HFF-Myc (cell line): ENCODE measurements at regions not wholly inside any gene's neighbourhood (a gene's known extent, or its start where the extent isn't known, plus 50 kb on each side); places are given as distances from the start of the nearest gene placed in this dataset.

Source experiments
- DNase-seq: peaks from one replicate; pipeline ENCODE4 v3.0.0-alpha.2; 2011; ENCODE audit warnings: low read depth; ENCODE audit errors: extremely low read depth
- H3K4me3 ChIP-seq: replicated peaks from 2 replicates; pipeline ENCODE4 v1.5.1; 2011; ENCODE audit warnings: low read depth, mild to moderate bottlenecking, control low read depth, low read length
- TF ChIP-seq, protein P1 (sequence below): IDR thresholded peaks from 2 replicates; pipeline ENCODE4 v1.5.1; 2012; ENCODE audit warnings: mild to moderate bottlenecking, low read depth, low read length, control low read depth; ENCODE audit errors: missing control alignments

GRCh38 chr2:184119989-184120800, 478.1 kb upstream of the ZNF804A start:
- TF ChIP-seq, protein P1, sequence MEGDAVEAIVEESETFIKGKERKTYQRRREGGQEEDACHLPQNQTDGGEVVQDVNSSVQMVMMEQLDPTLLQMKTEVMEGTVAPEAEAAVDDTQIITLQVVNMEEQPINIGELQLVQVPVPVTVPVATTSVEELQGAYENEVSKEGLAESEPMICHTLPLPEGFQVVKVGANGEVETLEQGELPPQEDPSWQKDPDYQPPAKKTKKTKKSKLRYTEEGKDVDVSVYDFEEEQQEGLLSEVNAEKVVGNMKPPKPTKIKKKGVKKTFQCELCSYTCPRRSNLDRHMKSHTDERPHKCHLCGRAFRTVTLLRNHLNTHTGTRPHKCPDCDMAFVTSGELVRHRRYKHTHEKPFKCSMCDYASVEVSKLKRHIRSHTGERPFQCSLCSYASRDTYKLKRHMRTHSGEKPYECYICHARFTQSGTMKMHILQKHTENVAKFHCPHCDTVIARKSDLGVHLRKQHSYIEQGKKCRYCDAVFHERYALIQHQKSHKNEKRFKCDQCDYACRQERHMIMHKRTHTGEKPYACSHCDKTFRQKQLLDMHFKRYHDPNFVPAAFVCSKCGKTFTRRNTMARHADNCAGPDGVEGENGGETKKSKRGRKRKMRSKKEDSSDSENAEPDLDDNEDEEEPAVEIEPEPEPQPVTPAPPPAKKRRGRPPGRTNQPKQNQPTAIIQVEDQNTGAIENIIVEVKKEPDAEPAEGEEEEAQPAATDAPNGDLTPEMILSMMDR = no peak
- DNase-seq = no peak
- H3K4me3 ChIP-seq = no peak overlapping the region

DNA sequence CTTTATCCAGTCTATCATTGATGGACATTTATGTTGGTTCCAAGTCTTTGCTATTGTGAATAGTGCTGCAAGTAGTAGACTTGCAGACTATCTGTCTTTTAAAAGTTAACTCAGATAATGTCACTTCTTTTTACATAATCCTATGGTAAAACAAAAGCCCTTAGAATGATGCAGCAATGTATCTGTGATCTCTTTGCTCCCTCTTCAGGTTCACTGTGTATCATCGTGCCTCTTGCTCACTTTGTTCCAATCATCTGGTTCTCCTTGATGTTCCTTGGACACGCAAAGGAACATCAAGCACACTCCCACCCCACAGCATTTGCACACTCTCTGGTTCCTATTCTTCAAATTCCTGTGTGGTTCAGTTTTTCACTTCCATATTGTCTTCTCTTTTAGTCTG, 472.5 kb upstream of the ZNF804A start:
- TF ChIP-seq, protein P1 = no peak

DNA sequence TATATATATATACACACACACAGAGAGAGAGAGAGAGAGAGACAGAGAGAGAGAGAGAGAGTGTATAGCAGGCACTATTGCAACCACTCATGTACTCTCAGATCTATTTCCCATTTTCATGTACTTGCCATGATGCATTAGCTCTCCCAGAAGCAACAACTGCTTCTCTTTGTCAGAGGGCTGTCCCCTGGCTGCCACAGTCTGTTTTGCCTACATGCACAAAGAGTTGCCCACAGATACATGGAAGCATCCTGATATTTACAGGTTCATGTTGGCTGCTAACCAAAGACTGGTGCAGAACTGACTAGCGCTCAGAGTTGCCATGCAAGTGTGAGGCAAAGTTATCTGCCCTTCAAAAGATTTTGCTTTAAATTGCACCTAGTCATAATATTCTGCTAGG, 469.3 kb upstream of the ZNF804A start:
- no peak overlapping the region for H3K4me3 ChIP-seq
- DNase-seq = no peak
- TF ChIP-seq, protein P1 = no peak

More for the DNA sequence above, 472.5 kb upstream of the ZNF804A start:
- no peak for DNase-seq
- no peak overlapping the region for H3K4me3 ChIP-seq

GRCh38 chr2:184137955-184138354, 460.4 kb upstream of the ZNF804A start:
- DNase-seq = no peak
- TF ChIP-seq, protein P1 = no peak
- H3K4me3 ChIP-seq = no peak overlapping the region

- H3K4me3 ChIP-seq = no peak overlapping the region
- no peak for DNase-seq
- TF ChIP-seq, protein P1 = no peak
Observed at GRCh38 chr2:184141866-184142265, 456.5 kb upstream of the ZNF804A start.

- DNase-seq = no peak
- H3K4me3 ChIP-seq = no peak overlapping the region
- TF ChIP-seq, protein P1 = no peak
Observed at GRCh38 chr2:184154438-184154837, 443.9 kb upstream of the ZNF804A start.
